ENCODE measurements at regions not wholly inside any gene's neighbourhood (a gene's known extent, or its start where the extent isn't known, plus 50 kb on each side); places are given as distances from the start of the nearest gene placed in this dataset.
"Not testable (repeated sequence)": the region's sequence is repeated elsewhere in the genome, so short reads cannot be mapped to it uniquely, and the experiment has no call there.

GRCh38 chr12:23259558-23259957 lies 634.6 kb downstream of the ETNK1 start:
- no peak for DNase-seq (ENCODE audit: low spot score)

- no peak for DNase-seq (ENCODE audit: low spot score)
Measured at GRCh38 chr12:23262670-23263069, 637.7 kb downstream of the ETNK1 start.

GRCh38 chr12:23277831-23278230 lies 652.9 kb downstream of the ETNK1 start:
- DNase-seq (ENCODE audit: low spot score), result no peak

- no peak for DNase-seq (ENCODE audit: low spot score)
Measured at GRCh38 chr12:23281295-23281694, 656.3 kb downstream of the ETNK1 start.

GRCh38 chr12:23282701-23283100 lies 657.7 kb downstream of the ETNK1 start:
- no peak for DNase-seq (ENCODE audit: low spot score)

- DNase-seq (ENCODE audit: low spot score), result not testable (repeated sequence)
Measured at GRCh38 chr12:23285764-23286530, 661.0 kb downstream of the ETNK1 start.

- no peak for DNase-seq (ENCODE audit: low spot score)
Measured at GRCh38 chr12:23290627-23291330, 658.7 kb downstream of the SOX5 start.

GRCh38 chr12:23303220-23303619 lies 646.2 kb downstream of the SOX5 start:
- no peak for DNase-seq (ENCODE audit: low spot score)

GRCh38 chr12:23303821-23304220 lies 645.6 kb downstream of the SOX5 start:
- no peak for DNase-seq (ENCODE audit: low spot score)

- no peak for DNase-seq (ENCODE audit: low spot score)
Measured at GRCh38 chr12:23333938-23334337, 615.5 kb downstream of the SOX5 start.

- no peak for DNase-seq (ENCODE audit: low spot score)
Measured at GRCh38 chr12:23335593-23335992, 613.9 kb downstream of the SOX5 start.

- no peak for DNase-seq (ENCODE audit: low spot score)
Measured at GRCh38 chr12:23337213-23337612, 612.3 kb downstream of the SOX5 start.

GRCh38 chr12:23340351-23340750 lies 609.1 kb downstream of the SOX5 start:
- no peak for DNase-seq (ENCODE audit: low spot score)

- DNase-seq (ENCODE audit: low spot score), result no peak
Measured at GRCh38 chr12:23342407-23342806, 607.1 kb downstream of the SOX5 start.

GRCh38 chr12:23349564-23349963 lies 599.9 kb downstream of the SOX5 start:
- DNase-seq (ENCODE audit: low spot score), result no peak

GRCh38 chr12:23350808-23351207 lies 598.7 kb downstream of the SOX5 start:
- DNase-seq (ENCODE audit: low spot score), result no peak

GRCh38 chr12:23352670-23353069 lies 596.8 kb downstream of the SOX5 start:
- DNase-seq (ENCODE audit: low spot score), result no peak

- DNase-seq (ENCODE audit: low spot score), result no peak
Measured at GRCh38 chr12:23354800-23355199, 594.7 kb downstream of the SOX5 start.

GRCh38 chr12:23356440-23356839 lies 593.0 kb downstream of the SOX5 start:
- DNase-seq (ENCODE audit: low spot score), result no peak

- DNase-seq (ENCODE audit: low spot score), result no peak
Measured at GRCh38 chr12:23356927-23357708, 592.4 kb downstream of the SOX5 start.

- DNase-seq (ENCODE audit: low spot score), result no peak
Measured at GRCh38 chr12:23359975-23360701, 589.3 kb downstream of the SOX5 start.

- DNase-seq (ENCODE audit: low spot score), result no peak
Measured at GRCh38 chr12:23361971-23362370, 587.5 kb downstream of the SOX5 start.
